Mesenteric fat pad (tissue), 1 donor: ENCODE measurements at regions not wholly inside any gene's neighbourhood (a gene's known extent, or its start where the extent isn't known, plus 50 kb on each side); places are given as distances from the start of the nearest gene placed in this dataset.

Experiments
- DNase-seq: peaks from one replicate; pipeline ENCODE4 v3.0.0-alpha.2; 2020; ENCODE audit warnings: low spot score
- donor health status: DM: yes; HTN: yes; CAD: no.

DNA sequence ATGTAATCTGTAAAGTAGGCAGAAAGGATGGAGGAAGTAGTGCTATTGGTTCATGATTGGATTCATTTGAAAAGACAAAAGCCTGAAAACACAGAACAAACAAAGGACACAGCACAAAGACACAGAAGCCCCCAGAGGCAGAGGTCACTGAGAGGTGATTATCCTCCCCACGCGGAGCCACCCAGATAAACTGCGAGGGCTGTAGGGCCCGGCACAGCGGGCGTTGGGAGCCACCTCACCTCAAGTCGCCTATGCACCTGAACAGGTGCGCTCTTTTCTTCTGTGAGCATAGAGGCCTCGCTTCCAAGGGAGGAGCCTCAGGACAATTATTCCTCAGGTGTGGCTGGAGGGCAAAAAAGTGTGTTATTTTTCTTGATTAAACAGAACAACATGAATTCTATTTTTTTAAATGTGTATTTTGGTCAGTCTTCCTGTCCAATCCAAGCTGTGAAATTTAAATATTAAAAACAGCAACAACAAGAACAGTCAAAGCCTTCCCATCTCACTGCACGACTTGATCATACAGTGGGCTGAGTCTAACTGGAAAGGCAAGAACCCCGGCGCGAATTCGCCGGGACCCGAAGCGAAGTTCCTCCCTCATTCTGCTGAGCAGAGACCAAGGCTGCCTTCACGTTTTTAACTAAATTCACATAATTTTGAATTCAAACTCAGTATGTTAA lies 205.3 kb downstream of the THBS2 start:
- DNase-seq: no peak

GRCh38 chr6:169047345-169047744 lies 206.3 kb downstream of the THBS2 start:
- DNase-seq: no peak

- no peak for DNase-seq
These were observed 207.0 kb downstream of the THBS2 start for GRCh38 chr6:169046483-169047192.

GRCh38 chr6:169046021-169046420 lies 207.6 kb downstream of the THBS2 start:
- no peak for DNase-seq

- DNase-seq: no peak
These were observed 208.2 kb downstream of the THBS2 start for GRCh38 chr6:169045486-169045885.

DNA sequence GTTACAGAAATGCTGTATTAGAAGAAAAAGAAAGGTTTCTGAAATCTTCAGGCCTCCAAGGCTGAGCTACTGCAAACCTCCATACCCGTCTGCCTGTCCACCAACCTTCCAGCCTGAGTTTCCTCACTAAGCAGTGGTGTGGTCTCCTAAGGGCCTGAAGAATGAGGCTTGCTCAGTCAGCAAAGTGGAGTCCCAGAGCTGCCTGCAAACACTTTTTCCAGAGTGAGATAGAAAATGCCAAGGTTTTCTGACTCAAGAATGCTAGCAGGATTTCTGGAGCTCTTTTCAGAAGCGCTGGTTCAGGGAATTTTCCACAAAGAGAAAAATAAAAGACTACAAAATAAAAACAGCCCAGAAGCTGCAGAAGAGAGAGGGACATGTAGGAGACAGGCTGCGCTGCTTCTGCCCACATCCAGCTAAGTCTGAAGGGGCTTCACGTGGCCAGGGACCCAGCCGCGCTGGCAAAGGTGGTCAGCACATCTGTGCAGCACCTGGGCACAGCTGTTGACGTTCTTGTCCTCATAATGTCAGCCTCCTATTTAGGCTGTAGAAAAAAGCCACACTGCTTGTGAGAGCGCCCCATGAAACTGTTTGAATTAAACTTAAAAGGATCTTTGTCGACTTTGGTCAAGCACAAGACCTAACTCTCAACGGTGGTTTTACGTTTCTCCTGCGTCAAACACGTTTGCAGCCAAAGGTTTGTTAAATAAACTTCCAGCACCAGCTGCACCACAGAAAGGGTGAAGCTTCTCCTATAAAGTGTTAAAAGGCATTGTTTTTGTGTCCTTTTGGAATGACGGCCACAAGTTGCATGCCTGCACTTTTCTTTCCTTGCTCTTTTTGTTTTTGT lies 209.0 kb downstream of the THBS2 start:
- no peak for DNase-seq

DNA sequence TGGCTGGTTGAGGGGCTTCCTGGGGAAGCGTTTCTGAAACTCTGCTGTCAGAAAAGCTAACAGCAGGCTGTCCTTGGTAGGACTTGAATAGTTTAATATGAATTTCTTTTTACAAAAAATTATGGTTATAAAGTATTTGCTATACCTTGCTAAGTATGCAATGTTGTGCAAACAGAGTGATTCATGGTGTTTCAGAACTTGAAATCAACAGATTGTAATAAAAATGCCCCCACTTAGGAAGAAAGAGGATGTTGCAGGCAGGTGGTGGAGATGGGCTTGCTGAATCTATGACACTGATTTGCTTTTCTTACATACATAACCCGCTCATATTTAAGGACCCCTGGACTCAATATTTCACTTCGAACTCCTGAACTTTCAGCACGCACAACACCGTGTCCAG lies 211.6 kb downstream of the THBS2 start:
- DNase-seq: no peak

- no peak for DNase-seq
These were observed 212.6 kb downstream of the THBS2 start for GRCh38 chr6:169041078-169041477.

DNA sequence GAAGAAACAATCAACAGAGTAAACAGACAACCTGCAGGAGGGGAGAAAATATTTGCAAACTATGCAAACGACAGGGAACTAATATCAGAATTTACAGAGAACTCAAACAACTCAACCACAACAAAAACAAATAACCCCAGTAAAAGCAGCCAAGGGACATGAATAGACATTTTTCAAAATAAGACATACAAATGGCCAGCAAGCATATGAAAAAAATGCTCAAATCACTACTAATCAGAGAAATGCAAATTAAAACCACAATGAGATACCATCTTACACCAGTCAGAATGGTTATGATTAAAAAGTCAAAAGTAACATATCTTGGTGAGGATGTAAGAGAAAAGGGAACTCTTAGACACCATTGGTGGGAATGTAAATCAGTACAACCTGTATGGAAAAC lies 215.0 kb downstream of the THBS2 start:
- DNase-seq: no peak

DNA sequence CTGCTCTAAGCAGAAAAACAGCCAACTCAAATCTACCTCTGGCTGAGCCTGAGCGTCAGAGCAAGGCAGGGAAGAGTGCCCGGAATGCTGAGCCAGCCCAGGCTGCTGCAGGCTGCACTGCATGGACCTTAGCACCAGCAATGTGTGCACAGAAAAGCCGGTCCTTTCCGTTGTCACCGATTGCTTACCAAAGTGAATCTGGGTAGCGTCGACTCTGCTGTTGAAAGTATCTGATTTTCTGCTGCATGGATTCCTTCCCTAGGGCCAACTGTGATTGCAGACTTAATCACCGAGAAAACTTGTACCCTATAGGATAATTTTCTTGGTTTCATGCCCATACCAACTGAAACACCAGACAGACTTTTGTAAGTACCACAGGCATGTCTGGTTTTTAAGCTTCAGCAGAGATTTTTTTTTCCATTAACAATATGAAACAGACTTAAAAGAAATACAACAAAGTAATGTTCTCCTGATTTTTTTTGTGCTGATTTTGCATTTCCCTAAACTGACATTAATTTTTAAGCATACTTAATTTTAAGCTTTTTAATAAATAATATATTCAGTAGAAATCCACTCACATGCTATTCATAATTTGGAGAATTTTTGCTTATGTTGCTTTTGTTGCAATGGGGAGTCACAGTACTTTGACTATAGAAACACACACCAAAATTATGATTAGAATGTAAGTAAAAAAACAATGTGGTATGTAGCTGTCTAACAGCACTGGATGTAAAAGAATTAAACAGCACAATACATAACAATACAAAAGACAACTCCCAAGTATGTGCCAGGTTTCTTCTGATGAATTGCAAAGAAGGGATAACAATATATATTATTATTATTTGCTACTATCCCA lies 218.0 kb downstream of the THBS2 start:
- peak; percentile 59 for DNase-seq

DNA sequence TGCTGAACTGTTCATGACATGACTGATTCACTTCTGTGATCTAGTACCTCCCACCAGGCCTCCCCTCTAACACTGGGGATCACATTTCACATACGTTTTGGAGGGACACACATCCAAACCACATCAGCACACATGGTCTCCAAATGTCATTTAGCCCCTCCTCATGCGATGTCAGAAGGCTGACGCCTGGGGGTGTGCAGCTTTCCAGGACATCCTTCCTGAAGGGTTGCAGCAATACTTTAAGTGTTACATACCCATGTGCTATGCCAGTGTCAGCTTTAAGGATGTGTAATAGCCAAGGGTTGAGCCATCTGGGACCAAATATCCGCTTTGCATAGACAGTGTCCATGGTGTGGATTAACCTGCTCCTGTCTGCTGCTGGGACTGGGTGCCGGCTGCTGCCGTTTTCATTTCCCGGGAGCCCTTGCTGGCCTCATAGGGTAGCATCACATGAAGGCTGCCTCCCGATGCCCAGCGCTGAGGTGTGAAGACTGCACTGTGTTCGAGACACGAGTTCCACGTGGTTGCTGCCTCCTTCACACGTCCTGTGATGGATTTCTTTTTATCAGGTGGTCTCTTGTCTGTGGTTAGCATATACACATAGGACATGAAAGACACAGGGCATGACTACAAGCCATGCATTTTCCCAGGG lies 219.0 kb downstream of the THBS2 start:
- no peak for DNase-seq

- no peak for DNase-seq
These were observed 223.8 kb downstream of the THBS2 start for GRCh38 chr6:169029861-169030260.

DNA sequence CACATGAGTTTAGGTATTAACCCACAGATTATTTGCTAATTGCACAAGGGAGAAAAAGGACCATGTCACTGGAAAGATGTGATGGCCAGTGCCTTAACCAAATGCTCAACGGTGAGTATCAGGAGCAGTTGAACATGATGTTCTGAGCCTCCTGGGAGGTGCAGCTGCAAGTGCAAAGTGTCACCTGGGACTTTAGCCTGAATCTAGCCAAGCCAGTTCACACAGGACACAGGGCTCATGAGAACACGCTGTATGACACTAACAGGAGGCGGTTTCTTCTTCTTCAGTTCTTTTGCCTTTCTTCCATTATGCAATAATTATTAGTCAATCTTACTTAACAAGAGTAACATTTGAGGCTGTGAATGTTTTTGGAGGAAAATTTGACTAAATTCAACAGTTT lies 225.3 kb downstream of the THBS2 start:
- DNase-seq: no peak

DNA sequence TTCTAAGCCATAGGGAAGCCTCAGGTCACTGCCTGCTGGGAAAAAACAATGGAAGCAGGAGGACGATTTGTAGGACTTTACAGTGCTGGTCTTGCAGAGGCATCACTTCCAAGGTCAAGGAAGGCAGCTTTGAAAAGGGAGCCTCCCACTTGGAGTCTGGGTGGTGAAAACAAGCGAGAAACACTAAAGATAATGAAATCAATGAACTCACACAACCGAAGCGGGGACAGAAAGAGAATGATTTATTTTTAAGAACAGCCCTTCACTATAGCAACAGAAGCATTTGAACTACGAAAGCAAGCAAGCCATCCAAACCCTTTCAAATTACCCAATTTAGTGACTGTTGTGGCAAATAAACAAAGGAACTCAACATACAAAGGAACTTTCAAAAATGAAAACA lies 227.5 kb downstream of the THBS2 start:
- DNase-seq: no peak

GRCh38 chr6:169024047-169024660 lies 229.5 kb downstream of the THBS2 start:
- no peak for DNase-seq

DNA sequence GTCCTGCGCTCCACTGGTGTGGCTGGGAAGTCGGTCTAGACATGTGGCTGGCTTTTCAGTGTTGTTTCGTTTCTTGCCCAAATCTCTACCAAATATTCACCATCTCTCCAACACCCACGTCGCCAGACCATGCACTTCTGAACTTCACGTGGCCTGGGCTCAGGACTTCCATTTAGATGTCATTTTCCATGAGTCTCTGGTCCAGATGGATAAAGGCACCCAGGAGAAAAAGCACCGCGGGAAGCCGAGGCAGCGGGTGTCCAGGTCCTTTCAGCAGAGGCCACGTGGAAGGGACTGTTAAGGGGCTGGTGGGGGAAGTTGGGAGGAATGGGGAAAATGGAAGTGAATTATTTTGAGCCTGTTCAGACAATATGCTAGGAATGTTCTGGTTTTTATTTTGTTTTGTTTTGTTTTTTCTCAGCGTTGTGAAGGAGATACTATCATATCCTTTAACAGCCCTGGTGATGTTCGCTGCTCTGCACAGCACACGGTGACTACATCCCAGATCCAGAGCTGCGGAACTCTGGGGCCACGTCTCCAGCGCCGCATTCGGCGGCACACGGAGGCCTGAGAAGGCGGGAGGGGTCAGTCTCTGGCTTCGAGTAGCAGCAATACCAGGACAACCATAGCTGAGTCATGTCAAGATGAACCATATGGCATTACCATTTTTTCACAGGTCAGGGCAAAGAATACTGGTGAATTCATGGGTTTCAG lies 230.3 kb downstream of the THBS2 start:
- no peak for DNase-seq

DNA sequence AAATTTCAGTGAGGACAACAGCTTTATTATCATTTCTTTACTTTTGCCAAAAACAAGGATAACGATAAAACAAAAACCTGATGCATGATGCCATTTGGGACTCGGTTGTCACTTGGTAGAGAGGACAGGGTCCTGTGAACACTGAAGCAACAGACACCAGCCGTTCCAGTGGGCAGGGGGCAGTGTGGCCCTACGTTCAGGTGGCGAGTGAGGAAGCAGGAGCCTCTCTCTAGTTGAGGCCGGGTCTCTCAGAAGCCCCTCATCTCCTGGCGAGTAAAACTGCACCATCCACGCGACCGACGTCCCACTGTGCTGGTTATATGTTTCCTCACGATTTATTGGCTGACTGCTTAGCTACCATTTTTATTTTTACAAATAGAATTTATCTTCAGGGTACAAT lies 231.6 kb downstream of the THBS2 start:
- DNase-seq: no peak

DNA sequence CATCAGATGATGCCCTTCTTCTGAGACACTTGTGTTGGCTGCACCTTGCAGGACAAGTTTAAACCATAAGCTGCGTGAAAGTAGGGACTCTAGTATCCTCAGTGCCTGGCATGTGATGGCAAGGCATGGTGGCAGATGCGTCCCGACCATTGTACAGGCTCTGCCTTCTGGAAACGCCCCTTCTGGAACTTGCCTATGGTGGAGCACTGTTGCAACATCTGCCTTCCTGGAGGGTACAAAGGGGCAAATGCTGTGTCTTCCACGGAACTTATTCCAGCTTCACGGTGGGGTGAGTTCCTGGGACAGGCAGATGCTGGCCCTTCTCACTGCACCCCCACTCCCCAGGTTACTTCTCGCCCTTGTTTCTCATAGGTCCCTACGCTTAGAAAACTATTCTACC lies 232.8 kb downstream of the THBS2 start:
- DNase-seq: no peak

GRCh38 chr6:169019727-169020491 lies 233.7 kb downstream of the THBS2 start:
- no peak for DNase-seq
